OCI-LY1 (cell line): ENCODE measurements at regions not wholly inside any gene's neighbourhood (a gene's known extent, or its start where the extent isn't known, plus 50 kb on each side); places are given as distances from the start of the nearest gene placed in this dataset.

Experiments used
- EZH2 ChIP-seq: fragments of 200-600 bp; sonication (generic), shearing (Covaris generic); IDR thresholded peaks from 2 replicates; pipeline ENCODE4 v1.8.0; 2017; ENCODE audit warnings: borderline replicate concordance, mixed run types, mild to moderate bottlenecking, antibody characterized with exemption, low read length, moderate library complexity, mixed read lengths
- TF ChIP-seq, protein P1 (sequence below): fragments of 200-600 bp; sonication (generic), shearing (Covaris generic); IDR thresholded peaks from 2 replicates; pipeline ENCODE4 v1.5.1; 2017; ENCODE audit warnings: mild to moderate bottlenecking, antibody characterized with exemption, low read length, moderate library complexity, mixed read lengths

DNA sequence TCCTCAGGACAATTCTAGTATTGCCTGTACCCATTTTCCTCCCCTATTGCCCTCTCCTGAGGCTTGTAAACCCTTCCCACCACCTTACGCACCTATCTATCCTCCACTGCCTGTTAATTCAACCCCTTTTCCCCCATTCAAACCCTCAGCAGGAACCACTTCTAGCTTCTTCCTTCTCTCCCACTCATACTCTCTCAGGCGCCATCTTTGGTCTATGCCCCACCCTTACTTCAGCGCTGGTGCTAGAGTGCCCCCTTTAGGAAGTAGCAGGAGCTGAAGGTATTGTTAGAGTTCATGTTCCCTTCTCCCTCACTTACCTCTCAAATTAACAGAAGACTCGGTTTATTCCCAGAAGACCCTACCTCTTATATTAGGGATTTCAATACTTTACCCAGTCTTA, 121.8 kb upstream of the NLGN1 start:
- TF ChIP-seq EZH2 = no peak
- TF ChIP-seq, protein P1, sequence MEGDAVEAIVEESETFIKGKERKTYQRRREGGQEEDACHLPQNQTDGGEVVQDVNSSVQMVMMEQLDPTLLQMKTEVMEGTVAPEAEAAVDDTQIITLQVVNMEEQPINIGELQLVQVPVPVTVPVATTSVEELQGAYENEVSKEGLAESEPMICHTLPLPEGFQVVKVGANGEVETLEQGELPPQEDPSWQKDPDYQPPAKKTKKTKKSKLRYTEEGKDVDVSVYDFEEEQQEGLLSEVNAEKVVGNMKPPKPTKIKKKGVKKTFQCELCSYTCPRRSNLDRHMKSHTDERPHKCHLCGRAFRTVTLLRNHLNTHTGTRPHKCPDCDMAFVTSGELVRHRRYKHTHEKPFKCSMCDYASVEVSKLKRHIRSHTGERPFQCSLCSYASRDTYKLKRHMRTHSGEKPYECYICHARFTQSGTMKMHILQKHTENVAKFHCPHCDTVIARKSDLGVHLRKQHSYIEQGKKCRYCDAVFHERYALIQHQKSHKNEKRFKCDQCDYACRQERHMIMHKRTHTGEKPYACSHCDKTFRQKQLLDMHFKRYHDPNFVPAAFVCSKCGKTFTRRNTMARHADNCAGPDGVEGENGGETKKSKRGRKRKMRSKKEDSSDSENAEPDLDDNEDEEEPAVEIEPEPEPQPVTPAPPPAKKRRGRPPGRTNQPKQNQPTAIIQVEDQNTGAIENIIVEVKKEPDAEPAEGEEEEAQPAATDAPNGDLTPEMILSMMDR = peak; percentile 72
